ENCODE measurements at regions not wholly inside any gene's neighbourhood (a gene's known extent, or its start where the extent isn't known, plus 50 kb on each side); places are given as distances from the start of the nearest gene placed in this dataset.

DNA sequence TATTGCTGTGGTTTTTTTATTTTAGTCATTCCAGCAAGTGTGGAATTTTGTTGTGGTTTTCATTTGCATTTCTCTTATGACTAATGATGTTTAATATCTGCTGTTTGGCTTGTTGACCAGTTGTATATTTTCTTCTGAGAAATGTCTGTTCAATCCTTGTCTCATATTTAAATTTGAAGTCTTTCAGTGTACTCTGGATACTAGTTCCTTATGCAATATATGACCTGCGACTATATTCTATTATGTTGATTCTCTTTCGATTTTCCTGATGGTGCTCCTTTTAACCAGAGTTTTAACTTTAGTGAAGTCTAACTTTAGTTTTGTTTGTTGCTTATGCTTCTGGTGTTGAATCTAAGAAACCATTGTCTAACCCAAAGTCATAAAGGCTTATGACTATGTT is 1528.0 kb downstream of the TECRL start:
- no peak overlapping the region for H2BK15ac ChIP-seq (ENCODE audit: low read depth, low read length)
- dilution Hi-C loops (cut with HindIII; ENCODE audit: low sequenced_read_pairs, unreplicated experiment) (no loop called here), in situ Hi-C loops (cut with MboI; ENCODE audit: low sequenced_read_pairs) (no loop called here), intact Hi-C loops (cut with micrococcal nuclease) (no loop called here)
- no peak overlapping the region for H3K4ac ChIP-seq (ENCODE audit: low read depth, low read length)
- BruUV-seq (replicated peaks): no TSS peak
- TF ChIP-seq, protein P1, sequence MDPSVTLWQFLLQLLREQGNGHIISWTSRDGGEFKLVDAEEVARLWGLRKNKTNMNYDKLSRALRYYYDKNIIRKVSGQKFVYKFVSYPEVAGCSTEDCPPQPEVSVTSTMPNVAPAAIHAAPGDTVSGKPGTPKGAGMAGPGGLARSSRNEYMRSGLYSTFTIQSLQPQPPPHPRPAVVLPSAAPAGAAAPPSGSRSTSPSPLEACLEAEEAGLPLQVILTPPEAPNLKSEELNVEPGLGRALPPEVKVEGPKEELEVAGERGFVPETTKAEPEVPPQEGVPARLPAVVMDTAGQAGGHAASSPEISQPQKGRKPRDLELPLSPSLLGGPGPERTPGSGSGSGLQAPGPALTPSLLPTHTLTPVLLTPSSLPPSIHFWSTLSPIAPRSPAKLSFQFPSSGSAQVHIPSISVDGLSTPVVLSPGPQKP (IDR thresholded peaks at IDR 0.05; ENCODE audit: borderline replicate concordance, low read depth, low read length): no peak
- no peak for TF ChIP-seq FOS (IDR thresholded peaks at IDR 0.05; ENCODE audit: low read depth, low read length)
- TF ChIP-seq MXI1 (IDR thresholded peaks at IDR 0.05; ENCODE audit: borderline replicate concordance, low read depth, low read length): no peak
- TF ChIP-seq RCOR1 (IDR thresholded peaks at IDR 0.05; ENCODE audit: insufficient replicate concordance, low read length): no peak
- no peak for TF ChIP-seq POLR2A (IDR thresholded peaks at IDR 0.05; ENCODE audit: low read depth, low read length)
- TF ChIP-seq MAFK (IDR thresholded peaks at IDR 0.05; ENCODE audit: low read depth, low read length): no peak
- no peak for TF ChIP-seq RFX5 (IDR thresholded peaks at IDR 0.05; ENCODE audit: low read depth, low read length)
- no peak for TF ChIP-seq USF2 (IDR thresholded peaks at IDR 0.05; ENCODE audit: low read depth, low read length)
- no peak for TF ChIP-seq CEBPB (IDR thresholded peaks at IDR 0.05; ENCODE audit: low read depth, low read length)
- TF ChIP-seq CHD1 (IDR thresholded peaks at IDR 0.05; ENCODE audit: low read depth, low read length): no peak
- no peak for TF ChIP-seq RAD21 (IDR thresholded peaks at IDR 0.05; ENCODE audit: low read length)
- no peak for TF ChIP-seq NFE2L2 (IDR thresholded peaks at IDR 0.05; ENCODE audit: low read depth, low read length)
- no peak overlapping the region for H4K91ac ChIP-seq (ENCODE audit: insufficient read depth, low read depth, low read length)
- no peak overlapping the region for H3K23ac ChIP-seq (ENCODE audit: low read depth, low read length)
- no peaks in the 10 kb centered on the region for H3K4me1 ChIP-seq (ENCODE audit: control insufficient read depth, insufficient read depth, low read length)
- H3K18ac ChIP-seq (ENCODE audit: low read depth, low read length): no peak overlapping the region
- no peak overlapping the region for H3K9ac ChIP-seq (ENCODE audit: low read depth, low read length)
- no peak overlapping the region for H2AK5ac ChIP-seq (ENCODE audit: low read depth, low read length)
- no peaks in the 10 kb centered on the region for H3K79me1 ChIP-seq (ENCODE audit: low read depth in 1 of 2, low read length in 2 of 2)
- no peaks in the 10 kb centered on the region for H3K36me3 ChIP-seq (ENCODE audit: control insufficient read depth, insufficient read depth, low read length)
- ChIA-PET POLR2A (ENCODE audit: unreplicated experiment) (no interaction called here), CTCF (no interaction called here)
- no peak for ATAC-seq (ENCODE audit: low read depth)
- no peak overlapping the region for H2BK20ac ChIP-seq (ENCODE audit: low read depth, low read length)
- no peaks in the 10 kb centered on the region for H3K27me3 ChIP-seq (ENCODE audit: control insufficient read depth, insufficient read depth, low read length)
- no peak overlapping the region for H3K27ac ChIP-seq (ENCODE audit: insufficient read depth, low read length)
- no peak overlapping the region for H4K8ac ChIP-seq (ENCODE audit: low read depth in 2 of 2, low read length in 2 of 2)
- H2BK120ac ChIP-seq (ENCODE audit: low read depth, low read length): no peak overlapping the region
- no CpG with 5 or more reads among the region's 2 CpGs for WGBS, 2 experiments (ENCODE audit: extremely low coverage in 2 of 2, insufficient read length in 1 of 2)
- H3K4me2 ChIP-seq (ENCODE audit: low read depth, low read length): no peak overlapping the region
- H3K14ac ChIP-seq (replicated peaks; ENCODE audit: low read depth, low read length): no peak overlapping the region
- no peak overlapping the region for H3K56ac ChIP-seq (ENCODE audit: extremely low read depth, insufficient read depth, low read length)
- H3K9me3 ChIP-seq (ENCODE audit: control insufficient read depth, insufficient read depth, low read length): no peaks in the 10 kb centered on the region
- H2AK9ac ChIP-seq (replicated peaks; ENCODE audit: low read depth, low read length, poor library complexity): no peak overlapping the region
- no peaks in the 10 kb centered on the region for H4K20me1 ChIP-seq (ENCODE audit: insufficient read depth, low read length)
- H3K9me1 ChIP-seq (ENCODE audit: insufficient read depth, low read length): no peaks in the 10 kb centered on the region
- no peak overlapping the region for H3K4me3 ChIP-seq (ENCODE audit: insufficient read depth, low read depth, low read length)
- H2BK5ac ChIP-seq (ENCODE audit: low read depth, low read length, poor library complexity, severe bottlenecking): no peak overlapping the region
- H2AFZ ChIP-seq (replicated peaks; ENCODE audit: low read length, poor library complexity): no peak overlapping the region
- DNase-seq: no peak
- no peak overlapping the region for H4K5ac ChIP-seq (ENCODE audit: low read depth, low read length)

Measured in IMR-90 (cell line).